NCI-H1436 treated with DMSO at 0.1 percent for 48 hours (cell line): ENCODE measurements at regions not wholly inside any gene's neighbourhood (a gene's known extent, or its start where the extent isn't known, plus 50 kb on each side); places are given as distances from the start of the nearest gene placed in this dataset.
"Not testable (repeated sequence)": the region's sequence is repeated elsewhere in the genome, so short reads cannot be mapped to it uniquely, and the experiment has no call there.

ENCODE experiments used
- DNase-seq: peaks from one replicate; lab custom pipeline; 2025; lab: John Stamatoyannopoulos, UW

DNA sequence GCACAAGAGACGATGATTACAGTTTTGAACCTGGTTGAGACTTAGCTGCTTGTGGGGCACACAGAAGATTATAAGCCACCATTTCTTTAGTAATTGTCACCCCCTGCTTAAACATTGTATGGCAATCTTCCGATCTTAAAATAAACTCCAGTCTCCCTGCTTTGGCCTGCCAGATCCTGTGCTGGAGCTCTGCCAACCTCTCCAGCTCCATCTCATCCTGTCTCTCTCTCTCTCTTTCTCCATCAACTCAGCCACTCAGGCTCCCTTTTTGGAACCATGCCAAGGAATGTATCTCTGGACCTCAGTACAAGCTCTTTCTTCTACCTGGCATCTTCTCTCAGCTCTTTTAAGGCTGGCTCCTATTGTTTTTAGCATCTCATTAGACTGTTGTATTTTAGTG lies 1053.2 kb downstream of the REEP3 start:
- no peak for DNase-seq

DNA sequence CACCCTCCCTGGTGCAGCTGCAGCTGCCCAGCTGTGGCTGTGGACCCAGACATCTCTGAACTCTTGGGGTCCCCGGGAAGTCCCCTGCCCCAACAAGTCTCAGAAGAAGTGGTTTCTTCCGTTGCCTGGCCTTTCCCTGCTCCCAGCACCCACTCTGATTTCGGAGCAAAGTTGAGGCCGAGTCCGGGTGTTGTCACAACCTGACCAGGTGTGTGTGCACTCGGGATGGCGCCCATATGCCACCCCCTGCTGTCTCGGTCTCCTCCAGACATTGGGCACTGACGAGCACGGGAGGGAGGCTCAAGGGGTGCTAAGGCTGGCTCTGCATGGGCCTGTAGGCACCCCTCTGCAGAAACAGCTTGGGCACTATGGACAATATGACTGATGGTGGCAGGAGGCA lies 1055.3 kb downstream of the REEP3 start:
- no peak for DNase-seq

GRCh38 chr10:64578757-64579156 lies 1057.6 kb downstream of the REEP3 start:
- not testable (repeated sequence) for DNase-seq

GRCh38 chr10:64586934-64587503 lies 1065.8 kb downstream of the REEP3 start:
- DNase-seq: no peak

DNA sequence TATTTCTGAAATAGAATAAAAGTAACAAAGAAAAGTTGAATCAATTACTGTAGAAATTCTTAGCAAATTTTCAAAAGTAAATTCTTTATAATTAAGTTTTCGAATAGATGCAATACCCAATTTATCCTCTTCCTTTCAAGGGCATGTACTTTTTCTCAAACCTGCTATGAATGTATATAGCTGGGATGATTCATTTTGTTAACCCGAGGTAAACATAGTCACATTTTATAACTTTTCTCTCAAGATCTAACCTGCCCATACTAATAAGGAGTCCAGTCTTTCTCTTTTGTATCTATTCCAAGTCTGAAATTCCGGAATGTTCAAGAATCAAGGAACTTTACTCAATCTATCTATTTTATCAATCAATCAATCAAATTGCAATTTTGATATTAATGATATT lies 1072.9 kb downstream of the REEP3 start:
- DNase-seq: no peak

DNA sequence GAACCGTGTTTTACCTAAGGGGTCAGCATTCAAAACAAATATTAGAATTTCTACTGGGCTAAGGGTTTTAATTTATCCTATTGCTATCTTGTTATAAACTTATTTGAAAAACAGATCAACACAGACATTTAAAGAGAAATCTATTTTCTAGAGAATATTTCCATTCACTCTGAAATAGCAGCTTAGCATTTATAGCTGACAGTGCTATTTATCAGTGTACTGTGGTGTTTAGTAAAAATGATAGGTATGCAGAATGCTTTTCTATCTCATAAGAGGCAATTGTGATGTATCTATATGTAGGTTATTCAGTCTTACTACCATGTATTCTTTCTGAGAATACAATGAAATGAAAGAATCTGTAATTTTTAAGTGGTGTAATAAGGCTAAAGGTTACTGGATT lies 1077.4 kb downstream of the REEP3 start:
- no peak for DNase-seq

DNA sequence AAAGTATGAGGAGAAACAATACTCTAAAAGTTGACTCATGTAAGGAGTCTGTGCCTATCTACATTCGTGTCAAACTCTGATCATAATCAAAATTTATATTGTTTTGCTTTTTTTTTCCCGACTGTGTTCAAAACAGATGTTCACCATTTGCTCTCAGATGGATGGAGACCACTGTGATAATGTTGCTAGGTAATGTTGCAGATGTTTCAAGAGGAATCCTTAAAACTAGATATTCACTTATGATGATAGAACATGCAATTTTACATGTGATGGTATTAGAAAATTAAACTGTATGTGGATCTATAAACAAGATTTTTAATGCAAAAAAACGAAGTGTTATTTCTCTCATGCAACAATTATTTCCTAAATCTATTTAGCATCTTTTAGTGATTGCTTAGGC lies 1080.1 kb downstream of the REEP3 start:
- DNase-seq: no peak

DNA sequence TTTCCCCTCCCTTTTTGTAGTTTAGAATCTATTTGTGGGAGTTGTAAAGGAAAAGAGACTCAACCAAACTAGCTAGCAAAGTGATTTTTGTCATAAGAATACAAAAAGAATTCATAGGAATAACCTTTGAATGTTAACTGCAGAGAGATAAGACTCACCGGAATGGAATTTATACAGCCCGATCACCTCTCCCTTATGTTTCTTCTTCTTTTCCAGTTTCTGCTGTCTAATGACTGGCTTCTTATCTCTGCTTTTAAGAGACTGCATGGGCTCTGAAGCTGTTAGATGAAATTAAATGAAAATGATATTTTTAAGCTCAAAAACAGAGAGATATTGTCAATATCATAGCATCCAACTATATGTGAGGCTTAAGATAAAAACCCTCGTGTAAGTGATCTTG lies 1095.9 kb downstream of the REEP3 start:
- DNase-seq: no peak

GRCh38 chr10:64619102-64619501 lies 1097.9 kb downstream of the REEP3 start:
- DNase-seq: no peak

GRCh38 chr10:64626924-64627323 lies 1105.7 kb downstream of the REEP3 start:
- DNase-seq: no peak

DNA sequence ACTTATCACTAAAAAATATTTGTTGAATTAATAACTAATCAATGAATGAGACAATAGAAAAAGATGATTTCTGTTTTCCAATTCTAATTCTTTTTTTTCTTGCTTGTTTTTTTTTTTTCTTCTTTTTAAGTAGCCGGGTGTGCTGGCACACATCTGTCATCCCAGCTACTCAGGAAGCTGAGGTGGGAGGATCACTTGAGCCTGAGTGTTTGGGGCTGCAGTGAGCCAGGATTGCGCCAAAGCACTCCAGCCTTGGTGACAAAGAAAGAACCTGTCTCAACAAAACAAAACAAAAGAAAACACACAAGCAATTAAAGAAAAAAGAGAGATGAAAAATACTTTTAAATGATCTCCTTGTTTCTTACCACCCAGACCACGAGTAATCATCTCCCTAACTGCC lies 1109.3 kb downstream of the REEP3 start:
- DNase-seq: no peak

GRCh38 chr10:64635906-64636305 lies 1114.7 kb downstream of the REEP3 start:
- DNase-seq: no peak

DNA sequence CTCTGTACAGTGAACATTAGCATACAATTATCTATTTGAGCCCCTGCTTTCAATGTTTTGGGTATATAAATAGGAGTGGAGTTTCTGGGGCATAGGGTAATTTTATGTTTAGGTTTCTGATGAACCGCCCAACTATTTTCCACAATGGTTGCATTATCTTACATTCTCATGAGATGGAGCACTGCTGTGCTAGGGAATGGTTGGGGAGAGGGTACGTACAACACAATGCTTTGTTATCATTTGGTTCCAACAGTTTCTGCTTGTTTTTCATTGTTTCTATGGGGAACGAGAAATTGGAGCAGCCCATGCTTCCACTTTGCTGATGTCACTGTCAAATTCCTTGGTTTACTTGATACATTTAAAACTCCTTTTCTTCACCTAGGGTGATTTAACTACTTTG lies 1115.3 kb downstream of the REEP3 start:
- DNase-seq: no peak

- no peak for DNase-seq
These were observed 1116.7 kb downstream of the REEP3 start for GRCh38 chr10:64637939-64638338.

DNA sequence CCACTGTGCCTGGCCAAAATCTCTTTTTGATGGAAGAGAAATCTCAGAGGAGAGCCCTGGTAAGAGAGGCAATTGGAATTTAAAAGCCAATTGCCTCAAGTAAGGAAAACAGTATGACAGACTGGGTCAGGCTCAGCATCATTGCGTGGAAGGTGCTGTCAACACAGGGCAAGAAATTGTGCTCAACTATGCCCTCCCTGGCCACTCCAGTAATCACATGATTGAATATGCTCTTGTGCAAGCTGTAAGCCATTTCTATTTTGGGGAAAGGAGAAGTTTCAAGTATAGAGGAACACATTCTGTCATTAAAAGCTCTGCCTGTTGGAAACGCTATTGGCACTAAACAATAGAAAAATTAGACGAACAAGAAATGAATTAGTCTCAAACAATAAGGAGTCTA lies 1127.7 kb downstream of the REEP3 start:
- DNase-seq: no peak

- no peak for DNase-seq
These were observed 1137.3 kb downstream of the REEP3 start for GRCh38 chr10:64658528-64658927.

DNA sequence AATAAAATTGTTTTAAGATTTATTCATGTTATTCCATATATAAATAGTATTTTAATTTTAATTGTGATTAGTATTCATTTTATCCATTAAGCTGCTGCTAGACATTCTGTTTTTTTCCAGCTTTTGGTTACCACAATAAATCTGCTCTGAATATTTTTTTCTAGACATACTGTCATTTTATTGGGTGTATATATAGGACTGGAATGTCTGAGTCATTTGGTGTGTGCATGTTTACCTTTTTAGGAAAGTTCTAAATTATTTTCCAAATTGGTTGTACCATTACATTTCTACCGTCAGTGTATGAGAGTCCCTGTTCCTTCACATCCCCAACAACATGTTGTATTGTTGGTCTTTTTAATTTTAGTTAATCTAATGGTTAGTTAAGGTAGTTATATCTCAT lies 1138.1 kb downstream of the REEP3 start:
- DNase-seq: no peak

DNA sequence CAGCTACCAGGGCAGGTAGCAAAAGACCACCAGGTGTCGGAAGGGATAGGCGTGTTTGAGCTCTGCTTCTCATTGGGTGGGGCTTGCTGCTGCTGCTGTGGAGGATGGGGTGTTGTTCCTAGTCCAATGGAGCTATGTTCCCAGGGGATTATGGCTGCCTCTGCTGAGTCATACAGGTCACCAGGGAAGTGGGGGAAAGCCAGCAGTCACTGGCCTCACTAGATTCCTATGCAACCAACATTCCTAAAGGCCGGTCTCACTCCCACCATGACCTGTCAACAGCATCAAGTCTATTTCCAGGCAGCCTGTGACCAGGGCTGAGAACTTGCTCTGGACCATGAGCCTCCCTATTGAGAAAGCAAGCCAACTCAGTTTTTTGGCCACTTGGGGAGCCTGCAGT lies 1160.8 kb downstream of the REEP3 start:
- no peak for DNase-seq

DNA sequence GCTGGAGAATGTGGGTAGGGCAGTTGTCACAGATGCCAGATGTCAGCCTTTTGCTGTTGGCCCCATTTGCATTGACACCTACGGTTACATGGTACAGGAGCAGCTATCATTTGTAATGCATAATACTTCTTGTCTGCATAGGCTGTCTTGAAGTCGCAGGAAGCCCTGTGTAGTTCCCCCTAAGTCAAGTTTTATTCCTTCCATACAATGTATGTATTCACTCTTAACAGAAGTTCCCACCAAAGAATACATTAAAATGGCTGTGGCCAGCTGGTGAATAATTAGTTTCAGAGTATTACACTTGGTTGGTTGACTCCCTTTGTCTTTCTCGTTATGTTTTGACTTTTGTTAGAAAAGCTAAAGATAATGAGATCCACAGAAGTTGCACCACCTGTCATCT lies 1169.0 kb downstream of the REEP3 start:
- DNase-seq: no peak

DNA sequence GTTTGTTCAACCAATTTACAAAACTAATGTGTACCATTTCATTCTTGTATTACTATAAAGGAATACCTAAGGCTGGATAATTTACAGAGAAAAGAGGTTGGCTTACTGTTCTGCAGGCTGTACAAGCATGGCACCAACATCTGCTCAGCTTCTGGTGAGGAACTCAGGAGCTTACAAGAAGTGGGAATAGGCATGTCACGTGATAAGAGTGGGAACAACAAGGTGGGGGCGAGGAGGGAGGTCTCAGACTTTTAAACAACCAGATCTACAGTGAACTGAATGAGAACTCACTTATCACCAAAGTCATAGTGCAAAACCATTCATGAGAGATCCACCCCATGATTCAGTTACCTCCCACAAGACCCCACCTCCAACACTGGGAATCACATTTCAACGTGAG lies 1178.0 kb downstream of the REEP3 start:
- DNase-seq: no peak

GRCh38 chr10:64702086-64702485 lies 1180.9 kb downstream of the REEP3 start:
- not testable (repeated sequence) for DNase-seq

GRCh38 chr10:64708884-64709681 lies 1187.9 kb downstream of the REEP3 start:
- DNase-seq: no peak

GRCh38 chr10:64726466-64726865 lies 1205.3 kb downstream of the REEP3 start:
- DNase-seq: no peak

- no peak for DNase-seq
These were observed 1209.8 kb downstream of the REEP3 start for GRCh38 chr10:64731016-64731415.
